Choroid plexus epithelial cell (primary cell): ENCODE measurements at regions not wholly inside any gene's neighbourhood (a gene's known extent, or its start where the extent isn't known, plus 50 kb on each side); places are given as distances from the start of the nearest gene placed in this dataset.

ENCODE experiments used
- DNase-seq: peaks from one replicate; pipeline ENCODE4 v3.0.0-alpha.2; 2010; ENCODE audit warnings: low read depth
- H3K4me3 ChIP-seq: 2 replicates; pipeline ENCODE4 v1.5.1; 2011; ENCODE audit warnings: low read depth, mild to moderate bottlenecking, control low read depth, low read length, moderate library complexity
- TF ChIP-seq, protein P1 (sequence below): conservative IDR thresholded peaks from 2 replicates; pipeline ENCODE4 v1.5.1; 2011; ENCODE audit warnings: low read depth, mild to moderate bottlenecking, control low read depth, inconsistent platforms, low read length, moderate library complexity

GRCh38 chr7:51467384-51468017 lies 150.9 kb upstream of the COBL start:
- TF ChIP-seq, protein P1, sequence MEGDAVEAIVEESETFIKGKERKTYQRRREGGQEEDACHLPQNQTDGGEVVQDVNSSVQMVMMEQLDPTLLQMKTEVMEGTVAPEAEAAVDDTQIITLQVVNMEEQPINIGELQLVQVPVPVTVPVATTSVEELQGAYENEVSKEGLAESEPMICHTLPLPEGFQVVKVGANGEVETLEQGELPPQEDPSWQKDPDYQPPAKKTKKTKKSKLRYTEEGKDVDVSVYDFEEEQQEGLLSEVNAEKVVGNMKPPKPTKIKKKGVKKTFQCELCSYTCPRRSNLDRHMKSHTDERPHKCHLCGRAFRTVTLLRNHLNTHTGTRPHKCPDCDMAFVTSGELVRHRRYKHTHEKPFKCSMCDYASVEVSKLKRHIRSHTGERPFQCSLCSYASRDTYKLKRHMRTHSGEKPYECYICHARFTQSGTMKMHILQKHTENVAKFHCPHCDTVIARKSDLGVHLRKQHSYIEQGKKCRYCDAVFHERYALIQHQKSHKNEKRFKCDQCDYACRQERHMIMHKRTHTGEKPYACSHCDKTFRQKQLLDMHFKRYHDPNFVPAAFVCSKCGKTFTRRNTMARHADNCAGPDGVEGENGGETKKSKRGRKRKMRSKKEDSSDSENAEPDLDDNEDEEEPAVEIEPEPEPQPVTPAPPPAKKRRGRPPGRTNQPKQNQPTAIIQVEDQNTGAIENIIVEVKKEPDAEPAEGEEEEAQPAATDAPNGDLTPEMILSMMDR, result no peak
- DNase-seq, result no peak

GRCh38 chr7:51459809-51460208 lies 143.2 kb upstream of the COBL start:
- TF ChIP-seq, protein P1, result no peak
- no peak for DNase-seq
- H3K4me3 ChIP-seq, result no peak overlapping the region

More at GRCh38 chr7:51467384-51468017, 150.9 kb upstream of the COBL start:
- H3K4me3 ChIP-seq, result no peak overlapping the region

DNA sequence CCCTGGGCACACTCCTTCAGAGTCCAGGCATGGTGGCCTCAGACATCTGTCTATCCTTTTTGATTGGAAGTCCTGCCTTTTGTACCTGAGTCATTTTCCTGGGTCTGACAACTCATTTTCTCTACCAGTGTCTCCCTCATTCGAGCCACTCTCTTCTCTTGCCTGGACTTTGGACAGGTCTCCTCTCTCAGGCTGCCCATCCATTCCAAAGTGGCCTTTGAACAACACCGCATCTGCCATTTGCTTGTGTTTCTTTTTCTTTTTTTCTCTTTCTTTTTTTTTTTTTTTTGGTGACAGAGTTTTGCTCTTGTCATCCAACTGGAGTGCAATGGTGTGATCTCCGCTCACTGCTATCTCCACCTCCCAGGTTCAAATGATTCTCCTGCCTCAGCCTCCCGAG lies 142.1 kb upstream of the COBL start:
- H3K4me3 ChIP-seq, result no peak overlapping the region
- DNase-seq, result no peak
- TF ChIP-seq, protein P1, result no peak

GRCh38 chr7:51457079-51457478 lies 140.5 kb upstream of the COBL start:
- TF ChIP-seq, protein P1, result no peak
- H3K4me3 ChIP-seq, result no peak overlapping the region
- DNase-seq, result no peak

- DNase-seq, result no peak
Measured at GRCh38 chr7:51456431-51457060, 139.9 kb upstream of the COBL start.

DNA sequence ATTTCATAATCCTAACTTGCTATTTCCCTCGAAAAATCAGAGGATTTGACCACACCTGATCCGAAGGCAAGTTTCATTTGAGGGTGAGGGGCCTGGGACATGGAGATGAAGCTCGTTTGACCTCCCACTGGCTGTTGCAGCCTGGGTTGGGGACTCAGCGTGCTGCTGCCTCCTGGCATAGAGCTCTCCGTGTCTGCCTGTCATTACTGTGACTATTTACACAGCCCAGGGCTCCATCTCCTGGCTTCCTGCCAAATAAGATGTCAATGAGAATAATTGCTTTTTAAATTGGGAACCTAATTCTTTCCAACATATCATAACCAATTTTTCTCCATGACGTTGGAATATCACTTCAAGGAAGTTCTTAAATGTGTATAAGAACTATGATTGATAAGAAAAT lies 139.3 kb upstream of the COBL start:
- H3K4me3 ChIP-seq, result no peak overlapping the region
- TF ChIP-seq, protein P1, result no peak
- DNase-seq, result no peak

More at GRCh38 chr7:51456431-51457060, 139.9 kb upstream of the COBL start:
- TF ChIP-seq, protein P1, result no peak
- no peak overlapping the region for H3K4me3 ChIP-seq

DNA sequence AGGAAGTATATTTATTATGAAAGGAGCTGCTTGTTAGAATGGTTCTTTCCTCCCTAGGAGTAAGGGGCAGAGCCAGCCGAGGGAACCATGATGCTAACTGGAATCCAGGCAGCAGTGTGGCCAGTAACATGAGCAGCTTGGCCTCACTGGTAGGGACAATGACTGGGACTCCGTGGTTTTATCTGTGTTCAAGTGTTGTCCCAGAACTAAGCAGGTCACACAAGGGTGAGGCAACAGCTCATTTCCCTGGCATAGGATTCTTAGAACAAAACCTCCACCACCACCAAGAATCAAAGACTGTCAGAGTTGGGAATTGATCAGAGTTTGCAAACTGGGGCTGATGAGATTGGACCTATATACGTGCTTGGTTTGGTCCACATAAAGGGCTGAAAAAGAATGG lies 138.9 kb upstream of the COBL start:
- no peak overlapping the region for H3K4me3 ChIP-seq
- no peak for DNase-seq
- TF ChIP-seq, protein P1, result no peak
